GM18508 (cell line): ENCODE measurements at regions not wholly inside any gene's neighbourhood (a gene's known extent, or its start where the extent isn't known, plus 50 kb on each side); places are given as distances from the start of the nearest gene placed in this dataset.

Experiments
- ATAC-seq: cut with Tn5 transposase; IDR thresholded peaks from one replicate; pipeline ENCODE4 v1.9.1; 2021; ENCODE audit warnings: moderate number of reproducible peaks; ENCODE audit not compliant: insufficient read depth, unreplicated experiment

GRCh38 chr1:195326325-195326724 is 1281.9 kb downstream of the KCNT2 start:
- no peak for ATAC-seq

- ATAC-seq = no peak
Measured at GRCh38 chr1:195325181-195325580, 1283.1 kb downstream of the KCNT2 start.

GRCh38 chr1:195306281-195306680 is 1302.0 kb downstream of the KCNT2 start:
- ATAC-seq = no peak

- ATAC-seq = no peak
Measured at GRCh38 chr1:195294911-195295310, 1313.3 kb downstream of the KCNT2 start.

GRCh38 chr1:195278644-195279043 is 1329.6 kb downstream of the KCNT2 start:
- no peak for ATAC-seq

- no peak for ATAC-seq
Measured at GRCh38 chr1:195275710-195276109, 1332.5 kb downstream of the KCNT2 start.

- no peak for ATAC-seq
Measured at GRCh38 chr1:195251900-195252299, 1356.3 kb downstream of the KCNT2 start.

- no peak for ATAC-seq
Measured at GRCh38 chr1:195243492-195243891, 1364.7 kb downstream of the KCNT2 start.

- no peak for ATAC-seq
Measured at GRCh38 chr1:195241066-195241465, 1367.2 kb downstream of the KCNT2 start.

GRCh38 chr1:195238313-195238712 is 1369.9 kb downstream of the KCNT2 start:
- no peak for ATAC-seq

GRCh38 chr1:195236991-195237889 is 1371.0 kb downstream of the KCNT2 start:
- no peak for ATAC-seq

GRCh38 chr1:195218428-195219212 is 1389.6 kb downstream of the KCNT2 start:
- ATAC-seq = no peak

- no peak for ATAC-seq
Measured at GRCh38 chr1:195202241-195202640, 1406.0 kb downstream of the KCNT2 start.

- ATAC-seq = no peak
Measured at GRCh38 chr1:195200772-195201171, 1407.5 kb downstream of the KCNT2 start.

- no peak for ATAC-seq
Measured at GRCh38 chr1:195197116-195197515, 1411.1 kb downstream of the KCNT2 start.

GRCh38 chr1:195195423-195196057 is 1412.7 kb downstream of the KCNT2 start:
- ATAC-seq = peak; percentile 97

- ATAC-seq = no peak
Measured at GRCh38 chr1:195193134-195193533, 1415.1 kb downstream of the KCNT2 start.

- ATAC-seq = no peak
Measured at GRCh38 chr1:195188821-195189220, 1419.4 kb downstream of the KCNT2 start.

- no peak for ATAC-seq
Measured at GRCh38 chr1:195186544-195186943, 1421.7 kb downstream of the KCNT2 start.

- ATAC-seq = no peak
Measured at GRCh38 chr1:195185736-195186135, 1422.5 kb downstream of the KCNT2 start.

GRCh38 chr1:195185321-195185720 is 1422.9 kb downstream of the KCNT2 start:
- no peak for ATAC-seq
